ENCODE measurements at regions not wholly inside any gene's neighbourhood (a gene's known extent, or its start where the extent isn't known, plus 50 kb on each side); places are given as distances from the start of the nearest gene placed in this dataset.
"Not testable (repeated sequence)": the region's sequence is repeated elsewhere in the genome, so short reads cannot be mapped to it uniquely, and the experiment has no call there.

DNA sequence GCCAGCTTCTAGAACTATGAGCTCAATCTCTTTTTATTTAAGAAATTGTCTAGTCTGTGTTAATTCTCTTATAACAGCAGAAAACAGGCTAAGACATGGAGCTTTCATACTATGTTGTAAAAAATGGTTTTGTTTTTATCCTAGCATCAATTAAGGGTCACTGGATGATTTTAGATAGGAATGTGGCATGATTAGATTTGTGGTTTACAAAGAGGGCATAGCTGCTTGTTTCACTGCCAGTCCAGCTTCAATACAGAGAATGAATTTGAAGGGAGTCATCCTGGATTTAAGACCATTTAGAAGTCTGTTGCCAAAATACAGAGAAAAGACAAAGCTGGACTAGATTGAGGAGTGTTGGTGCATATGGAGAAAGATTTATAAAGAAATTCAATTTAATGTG is 532.6 kb upstream of the CCDC54 start:
- ChIA-PET CTCF (no interaction called here), POLR2A (no interaction called here)
- Mint-ChIP-seq H3K27me3 (no peaks in the 10 kb centered on the region), H3K27ac (no peak overlapping the region), H3K4me1 (no peaks in the 10 kb centered on the region), H3K4me3 (no peak overlapping the region), H3K9me3 (no peaks in the 10 kb centered on the region), H3K36me3 (ENCODE audit: low read depth) (no peaks in the 10 kb centered on the region)
- DNase-seq (no peak), ATAC-seq (ENCODE audit: low read depth) (no peak)
- no peak for TF ChIP-seq CTCF (IDR thresholded peaks at IDR 0.05)
- intact Hi-C loops (cut with micrococcal nuclease) = no loop called here

DNA sequence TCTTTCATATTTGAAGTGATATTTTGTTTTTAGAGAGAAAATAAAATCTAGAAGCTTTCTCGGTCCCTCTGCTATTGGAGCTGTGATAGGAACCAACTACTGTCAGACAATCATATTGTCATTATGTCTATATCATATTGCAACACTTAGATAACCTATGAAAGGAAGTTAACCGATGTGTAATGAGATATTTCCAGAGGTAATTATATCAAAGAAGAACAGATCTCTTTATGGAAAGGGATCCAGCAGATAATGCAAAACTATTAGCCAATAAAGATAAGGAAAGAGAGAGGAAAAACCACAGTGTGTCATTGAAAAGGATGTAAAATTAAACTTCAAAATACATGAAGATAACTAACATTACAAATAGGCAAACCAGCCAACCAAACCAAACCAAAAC is 529.1 kb upstream of the CCDC54 start:
- H3K4me3 Mint-ChIP-seq = no peak overlapping the region

GRCh38 chr3:106850437-106850836 is 526.8 kb upstream of the CCDC54 start:
- H3K27me3 Mint-ChIP-seq = no peaks in the 10 kb centered on the region
- no peak overlapping the region for H3K27ac Mint-ChIP-seq
- no peaks in the 10 kb centered on the region for H3K36me3 Mint-ChIP-seq (ENCODE audit: low read depth)
- no peak for TF ChIP-seq CTCF (IDR thresholded peaks at IDR 0.05)
- intact Hi-C loops (cut with micrococcal nuclease) = no loop called here
- H3K9me3 Mint-ChIP-seq = no peaks in the 10 kb centered on the region
- ChIA-PET POLR2A (no interaction called here), CTCF (no interaction called here)
- no peak for ATAC-seq (ENCODE audit: low read depth)
- no peak for DNase-seq
- H3K4me1 Mint-ChIP-seq = no peaks in the 10 kb centered on the region
- no peak overlapping the region for H3K4me3 Mint-ChIP-seq

More for the DNA sequence above, 529.1 kb upstream of the CCDC54 start:
- no peak for TF ChIP-seq CTCF (IDR thresholded peaks at IDR 0.05)
- POLR2A ChIA-PET = no interaction called here
- no peak for ATAC-seq (ENCODE audit: low read depth)
- no peak for DNase-seq
- H3K9me3 Mint-ChIP-seq = no peaks in the 10 kb centered on the region
- H3K27ac Mint-ChIP-seq = no peak overlapping the region
- no peaks in the 10 kb centered on the region for H3K36me3 Mint-ChIP-seq (ENCODE audit: low read depth)
- CTCF ChIA-PET = no interaction called here
- no peaks in the 10 kb centered on the region for H3K4me1 Mint-ChIP-seq
- no peaks in the 10 kb centered on the region for H3K27me3 Mint-ChIP-seq
- intact Hi-C loops (cut with micrococcal nuclease) = no loop called here

- ATAC-seq (ENCODE audit: low read depth); POLR2A ChIA-PET; H3K27me3 Mint-ChIP-seq; H3K36me3 Mint-ChIP-seq (ENCODE audit: low read depth); H3K4me3 Mint-ChIP-seq; DNase-seq; intact Hi-C loops (cut with micrococcal nuclease); H3K4me1 Mint-ChIP-seq; CTCF ChIA-PET; H3K27ac Mint-ChIP-seq; H3K9me3 Mint-ChIP-seq: not testable (repeated sequence)
Observed at GRCh38 chr3:106858321-106858720, 518.9 kb upstream of the CCDC54 start.

GRCh38 chr3:106860182-106860581 is 517.1 kb upstream of the CCDC54 start:
- intact Hi-C loops (cut with micrococcal nuclease) = no loop called here
- H3K27ac Mint-ChIP-seq = no peak overlapping the region
- no peak overlapping the region for H3K4me3 Mint-ChIP-seq
- TF ChIP-seq CTCF (IDR thresholded peaks at IDR 0.05) = no peak
- H3K9me3 Mint-ChIP-seq = no peaks in the 10 kb centered on the region
- ChIA-PET CTCF (no interaction called here), POLR2A (no interaction called here)
- no peaks in the 10 kb centered on the region for H3K4me1 Mint-ChIP-seq
- ATAC-seq (ENCODE audit: low read depth) = no peak
- H3K36me3 Mint-ChIP-seq (ENCODE audit: low read depth) = no peaks in the 10 kb centered on the region
- no peak for DNase-seq
- H3K27me3 Mint-ChIP-seq = no peaks in the 10 kb centered on the region

DNA sequence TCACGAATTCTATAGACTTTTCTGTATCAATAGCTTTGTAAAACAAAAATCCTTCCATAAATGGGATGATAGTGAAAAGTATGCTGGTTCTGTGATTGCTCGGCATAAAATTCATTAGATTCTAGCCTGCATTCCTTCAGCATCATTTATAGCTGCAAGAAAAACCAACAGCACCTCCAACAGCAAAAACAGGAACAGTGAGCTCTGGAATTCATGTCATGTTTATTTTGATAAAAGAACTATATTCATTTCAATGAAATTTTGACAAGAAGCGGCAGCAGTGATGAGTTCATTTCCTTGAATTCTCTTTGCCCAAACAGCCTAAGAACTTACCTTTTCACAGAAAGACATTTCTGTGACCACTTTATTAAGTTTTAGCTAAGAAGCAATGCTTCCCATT is 515.2 kb upstream of the CCDC54 start:
- Mint-ChIP-seq H3K4me1 (no peaks in the 10 kb centered on the region), H3K27me3 (no peaks in the 10 kb centered on the region), H3K36me3 (ENCODE audit: low read depth) (no peaks in the 10 kb centered on the region), H3K9me3 (no peaks in the 10 kb centered on the region), H3K4me3 (no peak overlapping the region), H3K27ac (no peak overlapping the region)
- ChIA-PET POLR2A (no interaction called here), CTCF (no interaction called here)
- TF ChIP-seq CTCF (IDR thresholded peaks at IDR 0.05) = no peak
- DNase-seq = no peak
- no peak for ATAC-seq (ENCODE audit: low read depth)
- intact Hi-C loops (cut with micrococcal nuclease) = no loop called here

All from activated B cell treated with CpG ODN at 0.5 μM for 24 hours (primary cell).